CD14-positive monocyte (primary cell): ENCODE measurements at regions not wholly inside any gene's neighbourhood (a gene's known extent, or its start where the extent isn't known, plus 50 kb on each side); places are given as distances from the start of the nearest gene placed in this dataset.
A peak's percentile ranks its signal among the peaks of the same experiment; 100 is the strongest.

Experiments used
- DNase-seq, 3 donors: peaks; one replicate each; pipeline ENCODE4 v3.0.0-alpha.2; 2011 to 2022
- H2AFZ ChIP-seq: 2 replicates; pipeline ENCODE4 v1.6.0; 2012; ENCODE audit warnings: mild to moderate bottlenecking, low read depth, low read length, inconsistent platforms; ENCODE audit not compliant: insufficient read depth, poor library complexity, severe bottlenecking
- H3K27ac ChIP-seq, 2 donors: 1 replicate in 1 of 2; 2 replicates in 1 of 2; pipeline ENCODE4 v1.5.1; 2012 to 2013; ENCODE audit warnings: low read length in 2 of 2, control low read depth in 1 of 2, inconsistent platforms in 1 of 2, low read depth in 1 of 2, mild to moderate bottlenecking in 1 of 2
- H3K27me3 ChIP-seq, 2 donors: one replicate each; pipeline versions ENCODE4 v1.6.0 to v1.6.1; 2011 to 2013; ENCODE audit warnings: low read length in 2 of 2; ENCODE audit not compliant: control insufficient read depth in 2 of 2, insufficient read depth in 2 of 2
- H3K36me3 ChIP-seq, 2 donors: replicated peaks in 1 of 2; 1 replicate in 1 of 2; 2 replicates in 1 of 2; pipeline versions ENCODE4 v1.5.1 to v1.6.1; 2012 to 2013; ENCODE audit warnings: low read length in 2 of 2, control low read depth in 1 of 2, inconsistent platforms in 1 of 2, mild to moderate bottlenecking in 1 of 2; ENCODE audit not compliant: insufficient read depth in 2 of 2, control insufficient read depth in 1 of 2
- H3K4me1 ChIP-seq, 2 donors: 1 replicate in 1 of 2; 2 replicates in 1 of 2; pipeline versions ENCODE4 v1.5.1 to v1.6.1; 2012 to 2013; ENCODE audit warnings: low read length in 2 of 2, control low read depth in 1 of 2, inconsistent platforms in 1 of 2, mild to moderate bottlenecking in 1 of 2, moderate library complexity in 1 of 2; ENCODE audit not compliant: insufficient read depth in 2 of 2, control insufficient read depth in 1 of 2
- H3K4me2 ChIP-seq: replicated peaks from 2 replicates; pipeline ENCODE3; 2012; ENCODE audit warnings: low read length, moderate library complexity, mild to moderate bottlenecking; ENCODE audit not compliant: poor library complexity, severe bottlenecking; ENCODE audit errors: extremely low read depth
- H3K4me3 ChIP-seq, 3 experiments: fragments of 200-600 bp in 1 of 3; sonication (generic) in 1 of 3; replicated peaks in 1 of 3; 1 replicate in 2 of 3; 2 replicates in 1 of 3; pipeline ENCODE4 v1.5.1; 2011 to 2013; ENCODE audit warnings: low read length in 3 of 3, mild to moderate bottlenecking in 3 of 3, control low read depth in 2 of 3, low read depth in 2 of 3, inconsistent platforms in 1 of 3, moderate library complexity in 1 of 3
- H3K79me2 ChIP-seq: 2 replicates; pipeline ENCODE4 v1.6.0; 2012; ENCODE audit warnings: mild to moderate bottlenecking, control low read depth, inconsistent platforms, low read length, moderate library complexity; ENCODE audit not compliant: insufficient read depth
- H3K9ac ChIP-seq: 2 replicates; pipeline ENCODE4 v1.6.0; 2017; ENCODE audit warnings: low read length, mild to moderate bottlenecking; ENCODE audit not compliant: insufficient read depth, poor library complexity, severe bottlenecking
- H3K9me3 ChIP-seq, 2 donors: replicated peaks in 1 of 2; 1 replicate in 1 of 2; 2 replicates in 1 of 2; pipeline versions ENCODE4 v1.5.1 to v1.6.1; 2012 to 2013; ENCODE audit warnings: low read length in 2 of 2, control low read depth in 1 of 2; ENCODE audit not compliant: control insufficient read depth in 1 of 2, insufficient read depth in 1 of 2
- H4K20me1 ChIP-seq: 2 replicates; pipeline ENCODE4 v1.6.0; 2012; ENCODE audit warnings: mild to moderate bottlenecking, low read length, control low read depth, moderate library complexity; ENCODE audit not compliant: insufficient read depth
- H3K27ac Mint-ChIP-seq, 7 donors: one replicate each; pipeline ENCODE4 v1.8.0; 2020; ENCODE audit warnings: mild to moderate bottlenecking in 7 of 7, mixed read lengths in 7 of 7, moderate library complexity in 6 of 7, inconsistent platforms in 2 of 7
- H3K27me3 Mint-ChIP-seq, 3 donors: one replicate each; pipeline ENCODE4 v1.8.0; 2021 to 2022; ENCODE audit warnings: low read depth in 3 of 3, mild to moderate bottlenecking in 3 of 3, mixed read lengths in 3 of 3, moderate library complexity in 3 of 3, inconsistent platforms in 1 of 3
- H3K36me3 Mint-ChIP-seq, 2 donors: one replicate each; pipeline ENCODE4 v1.8.0; 2020; ENCODE audit warnings: mixed read lengths in 2 of 2, inconsistent platforms in 1 of 2, mild to moderate bottlenecking in 1 of 2
- H3K4me1 Mint-ChIP-seq: one replicate; pipeline ENCODE4 v1.8.0; 2020; ENCODE audit warnings: mild to moderate bottlenecking, mixed read lengths
- H3K4me3 Mint-ChIP-seq, 2 donors: one replicate each; pipeline ENCODE4 v1.8.0; 2020; ENCODE audit warnings: mild to moderate bottlenecking in 2 of 2, mixed read lengths in 2 of 2, moderate library complexity in 1 of 2
- H3K9me3 Mint-ChIP-seq, 7 donors: one replicate each; pipeline ENCODE4 v1.8.0; 2020 to 2022; ENCODE audit warnings: mixed read lengths in 7 of 7, mild to moderate bottlenecking in 6 of 7, moderate library complexity in 6 of 7, inconsistent platforms in 2 of 7
- WGBS: methylation state at CpG from one replicate; pipeline ENCODE4 v1.1.5; 2013; ENCODE audit warnings: missing lambda C conversion rate; ENCODE audit not compliant: insufficient coverage; 5-methylcytosine and 5-hydroxymethylcytosine counted together
- intact Hi-C, 2 donors: fragments of 100-400 bp; cut with micrococcal nuclease; formaldehyde crosslinking; loops; one replicate each; pipeline versions ENCODE4 v1.15.0 to v1.15.1; 2023
- TF ChIP-seq, protein P1 (sequence below): fragments of 200-600 bp; IDR thresholded peaks from one replicate; pipeline ENCODE4 v1.8.0; 2022; ENCODE audit warnings: antibody characterized with exemption, mild to moderate bottlenecking

DNA sequence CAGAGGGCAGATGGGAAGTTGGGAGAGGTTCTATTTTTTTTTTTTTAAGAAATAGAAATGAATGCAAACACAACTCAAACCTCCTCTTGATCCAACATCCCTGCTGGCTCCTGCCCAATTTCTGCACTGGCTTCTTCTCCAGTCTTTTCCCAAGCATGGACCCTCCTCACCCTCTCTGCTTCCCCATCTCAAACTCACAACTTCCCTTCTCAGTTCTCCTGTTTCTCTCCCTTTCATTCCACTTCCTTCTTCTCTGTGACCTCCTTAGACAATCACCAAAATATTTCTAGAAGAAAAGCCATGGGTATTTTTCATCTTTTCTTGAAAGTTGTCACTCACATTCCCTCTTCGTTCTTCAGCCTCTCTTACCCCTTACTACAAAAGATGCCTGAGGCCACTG, 85.2 kb upstream of the VPREB1 start:
- H3K9ac ChIP-seq, result no peak overlapping the region
- no peak overlapping the region for H2AFZ ChIP-seq
- Mint-ChIP-seq H3K27ac (peak overlapping the region in 1 of 7 donors; percentile 18), H3K4me1 (peaks cover 27% of the 10 kb centered on the region), H3K9me3 (peaks cover 0 to 5% (median 0%) of the 10 kb centered on the region in 7 donors), H3K27me3 (peaks cover 0 to 5% (median 4%) of the 10 kb centered on the region in 3 donors), H3K36me3 (no peaks in the 10 kb centered on the region), H3K4me3 (peak overlapping the region in 1 of 2 donors; percentile 9)
- DNase-seq, result peak in 1 of 3 donors; percentile 18
- H3K4me1 ChIP-seq, result peaks cover 19 to 28% of the 10 kb centered on the region in 2 donors
- TF ChIP-seq, protein P1, sequence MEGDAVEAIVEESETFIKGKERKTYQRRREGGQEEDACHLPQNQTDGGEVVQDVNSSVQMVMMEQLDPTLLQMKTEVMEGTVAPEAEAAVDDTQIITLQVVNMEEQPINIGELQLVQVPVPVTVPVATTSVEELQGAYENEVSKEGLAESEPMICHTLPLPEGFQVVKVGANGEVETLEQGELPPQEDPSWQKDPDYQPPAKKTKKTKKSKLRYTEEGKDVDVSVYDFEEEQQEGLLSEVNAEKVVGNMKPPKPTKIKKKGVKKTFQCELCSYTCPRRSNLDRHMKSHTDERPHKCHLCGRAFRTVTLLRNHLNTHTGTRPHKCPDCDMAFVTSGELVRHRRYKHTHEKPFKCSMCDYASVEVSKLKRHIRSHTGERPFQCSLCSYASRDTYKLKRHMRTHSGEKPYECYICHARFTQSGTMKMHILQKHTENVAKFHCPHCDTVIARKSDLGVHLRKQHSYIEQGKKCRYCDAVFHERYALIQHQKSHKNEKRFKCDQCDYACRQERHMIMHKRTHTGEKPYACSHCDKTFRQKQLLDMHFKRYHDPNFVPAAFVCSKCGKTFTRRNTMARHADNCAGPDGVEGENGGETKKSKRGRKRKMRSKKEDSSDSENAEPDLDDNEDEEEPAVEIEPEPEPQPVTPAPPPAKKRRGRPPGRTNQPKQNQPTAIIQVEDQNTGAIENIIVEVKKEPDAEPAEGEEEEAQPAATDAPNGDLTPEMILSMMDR, result no peak
- no peaks in the 10 kb centered on the region for H4K20me1 ChIP-seq
- H3K4me2 ChIP-seq, result no peak overlapping the region
- H3K4me3 ChIP-seq, result no peak overlapping the region
- peaks cover 0 to under 1% of the 10 kb centered on the region in 2 donors for H3K27me3 ChIP-seq
- H3K79me2 ChIP-seq, result no peaks in the 10 kb centered on the region
- H3K27ac ChIP-seq, result no peak overlapping the region
- 14% methylated on average over 1 of the region's 1 CpG for WGBS
- H3K9me3 ChIP-seq, result no peaks in the 10 kb centered on the region
- no peaks in the 10 kb centered on the region for H3K36me3 ChIP-seq
- intact Hi-C loops, result loop anchor here in 1 of 2 donors (5.0 kb wide), 1 partner anchor 97 kb away; no protein-coding TSS in a partner anchor

DNA sequence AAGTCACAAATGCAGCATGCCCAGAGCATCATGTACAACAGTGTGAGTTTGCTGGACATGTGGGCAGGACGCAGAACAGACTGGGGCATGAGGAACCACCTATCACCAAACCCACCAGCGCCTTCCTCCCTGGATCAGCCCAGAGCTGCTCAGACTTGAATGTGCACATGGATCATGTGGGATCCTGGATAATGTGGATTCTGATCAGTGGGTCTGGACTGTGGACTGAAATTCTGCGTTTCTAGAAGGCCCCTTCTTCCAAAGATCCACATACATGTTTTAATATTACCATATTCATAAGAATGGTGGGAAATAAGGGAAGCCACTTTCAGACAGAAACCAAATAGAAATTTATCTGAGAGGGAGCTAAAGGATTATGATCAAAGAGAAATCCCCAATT, 85.6 kb upstream of the VPREB1 start:
- Histone ChIP-seq H3K27ac (no peak overlapping the region), H2AFZ (no peak overlapping the region), H3K27me3 (no peaks in the 10 kb centered on the region), H4K20me1 (no peaks in the 10 kb centered on the region), H3K9ac (no peak overlapping the region), H3K79me2 (no peaks in the 10 kb centered on the region), H3K36me3 (no peaks in the 10 kb centered on the region), H3K9me3 (no peaks in the 10 kb centered on the region), H3K4me3 (no peak overlapping the region), H3K4me2 (no peak overlapping the region), H3K4me1 (peaks cover 23 to 32% of the 10 kb centered on the region in 2 donors)
- TF ChIP-seq, protein P1, result no peak
- no CpG with 5 or more reads among the region's 3 CpGs for WGBS
- Mint-ChIP-seq H3K9me3 (peaks cover 0 to 5% (median 0%) of the 10 kb centered on the region in 7 donors), H3K4me1 (peaks cover 31% of the 10 kb centered on the region), H3K4me3 (no peak overlapping the region), H3K27me3 (peaks cover 0 to 5% (median 4%) of the 10 kb centered on the region in 3 donors), H3K36me3 (no peaks in the 10 kb centered on the region), H3K27ac (no peak overlapping the region)
- DNase-seq, result no peak
- intact Hi-C loops, result loop anchor here in 1 of 2 donors (5.0 kb wide), 1 partner anchor 97 kb away; no protein-coding TSS in a partner anchor
